IMR-90 (cell line): ENCODE measurements at regions not wholly inside any gene's neighbourhood (a gene's known extent, or its start where the extent isn't known, plus 50 kb on each side); places are given as distances from the start of the nearest gene placed in this dataset.

Source experiments
- ATAC-seq: fragments of 200-7000 bp; cut with Tn5 transposase; 2 replicates; pipeline ENCODE4 v1.9.1; 2020; ENCODE audit warnings: low read depth, mild to moderate bottlenecking, moderate library complexity
- BruUV-seq: library from RNA; stranded (reverse); fragments of 400-500 nt; replicated peaks from 2 replicates; lab custom pipeline; 2021; lab: Mats Ljungman, UMichigan
- CTCF ChIA-PET: fragments of 300-600 bp; formaldehyde crosslinking; extraction: SDS; loops from one replicate; lab custom pipeline; 2021; ENCODE audit warnings: antibody characterized with exemption; lab: Yijun Ruan, JAX
- POLR2A ChIA-PET: fragments of 300-600 bp; sonication (Branson Sonifier 250); formaldehyde crosslinking; loops from one replicate; lab custom pipeline; 2022; ENCODE audit warnings: antibody characterized with exemption; ENCODE audit not compliant: unreplicated experiment; lab: Charles Lee
- DNase-seq: peaks from one replicate; pipeline ENCODE4 v3.0.0; 2013
- H2AFZ ChIP-seq: replicated peaks from 2 replicates; pipeline ENCODE3; 2013; ENCODE audit warnings: low read length, mild to moderate bottlenecking; ENCODE audit not compliant: poor library complexity
- H2AK5ac ChIP-seq: 2 replicates; pipeline ENCODE4 v1.6.1; 2013; ENCODE audit warnings: low read depth, low read length, inconsistent platforms
- H2AK9ac ChIP-seq: replicated peaks from 2 replicates; pipeline ENCODE3; 2013; ENCODE audit warnings: mild to moderate bottlenecking, low read depth, low read length, moderate library complexity; ENCODE audit not compliant: poor library complexity
- H2BK120ac ChIP-seq: 2 replicates; pipeline ENCODE4 v1.6.1; 2013; ENCODE audit warnings: low read depth, low read length, inconsistent platforms
- H2BK15ac ChIP-seq: 3 replicates; pipeline ENCODE4 v1.6.1; 2013; ENCODE audit warnings: low read depth, low read length, inconsistent platforms
- H2BK20ac ChIP-seq: 2 replicates; pipeline ENCODE4 v1.6.1; 2013; ENCODE audit warnings: low read depth, mild to moderate bottlenecking, inconsistent platforms, low read length, moderate library complexity
- H2BK5ac ChIP-seq: 2 replicates; pipeline ENCODE4 v1.6.1; 2013; ENCODE audit warnings: mild to moderate bottlenecking, low read depth, low read length, inconsistent platforms; ENCODE audit not compliant: poor library complexity, severe bottlenecking
- H3K14ac ChIP-seq: replicated peaks from 2 replicates; pipeline ENCODE4 v1.6.1; 2013; ENCODE audit warnings: low read depth, low read length, inconsistent platforms
- H3K18ac ChIP-seq: 2 replicates; pipeline ENCODE4 v1.6.1; 2013; ENCODE audit warnings: low read depth, low read length, control low read depth
- H3K23ac ChIP-seq: 2 replicates; pipeline ENCODE4 v1.6.1; 2013; ENCODE audit warnings: low read depth, low read length, inconsistent platforms
- H3K27ac ChIP-seq: 2 replicates; pipeline ENCODE4 v1.5.1; 2013; ENCODE audit warnings: mild to moderate bottlenecking, control low read depth, low read length; ENCODE audit not compliant: insufficient read depth
- H3K27me3 ChIP-seq: 2 replicates; pipeline ENCODE4 v1.6.1; 2013; ENCODE audit warnings: low read length; ENCODE audit not compliant: control insufficient read depth, insufficient read depth
- H3K36me3 ChIP-seq: 2 replicates; pipeline ENCODE4 v1.6.1; 2013; ENCODE audit warnings: low read length, mixed read lengths; ENCODE audit not compliant: control insufficient read depth, insufficient read depth
- H3K4ac ChIP-seq: 2 replicates; pipeline ENCODE4 v1.6.1; 2013; ENCODE audit warnings: low read depth, low read length, inconsistent platforms
- H3K4me1 ChIP-seq: 2 replicates; pipeline ENCODE4 v1.6.1; 2013; ENCODE audit warnings: low read length, mixed read lengths; ENCODE audit not compliant: control insufficient read depth, insufficient read depth
- H3K4me2 ChIP-seq: 2 replicates; pipeline ENCODE4 v1.6.1; 2013; ENCODE audit warnings: low read depth, mild to moderate bottlenecking, control low read depth, low read length, moderate library complexity
- H3K4me3 ChIP-seq: 2 replicates; pipeline ENCODE4 v1.5.1; 2013; ENCODE audit warnings: low read depth, mild to moderate bottlenecking, control low read depth, low read length, moderate library complexity; ENCODE audit not compliant: insufficient read depth
- H3K56ac ChIP-seq: 2 replicates; pipeline ENCODE4 v1.6.1; 2013; ENCODE audit warnings: low read length, inconsistent platforms; ENCODE audit not compliant: insufficient read depth; ENCODE audit errors: extremely low read depth
- H3K79me1 ChIP-seq, 2 experiments: 2 replicates each; pipeline ENCODE4 v1.6.1; 2013; ENCODE audit warnings: low read length in 2 of 2, inconsistent platforms in 1 of 2, low read depth in 1 of 2
- H3K9ac ChIP-seq: 2 replicates; pipeline ENCODE4 v1.6.1; 2013; ENCODE audit warnings: low read depth, low read length, control low read depth
- H3K9me1 ChIP-seq: 2 replicates; pipeline ENCODE4 v1.6.1; 2013; ENCODE audit warnings: low read length, inconsistent platforms; ENCODE audit not compliant: insufficient read depth
- H3K9me3 ChIP-seq: 2 replicates; pipeline ENCODE4 v1.6.1; 2013; ENCODE audit warnings: low read length; ENCODE audit not compliant: control insufficient read depth, insufficient read depth
- H4K20me1 ChIP-seq: 2 replicates; pipeline ENCODE4 v1.6.1; 2013; ENCODE audit warnings: low read length, inconsistent platforms; ENCODE audit not compliant: insufficient read depth
- H4K5ac ChIP-seq: 2 replicates; pipeline ENCODE4 v1.6.1; 2013; ENCODE audit warnings: mild to moderate bottlenecking, low read depth, low read length, control low read depth
- H4K8ac ChIP-seq, 2 experiments: 2 replicates each; pipeline ENCODE4 v1.6.1; 2013; ENCODE audit warnings: low read depth in 2 of 2, low read length in 2 of 2, control low read depth in 1 of 2, inconsistent platforms in 1 of 2
- H4K91ac ChIP-seq: 2 replicates; pipeline ENCODE4 v1.6.1; 2013; ENCODE audit warnings: low read depth, low read length, inconsistent platforms; ENCODE audit not compliant: insufficient read depth
- BHLHE40 ChIP-seq: fragments of 150-350 bp; IDR thresholded peaks from 2 replicates; pipeline ENCODE4 v1.6.1; 2016; ENCODE audit warnings: mild to moderate bottlenecking, low read depth, low read length
- CEBPB ChIP-seq: IDR thresholded peaks from 2 replicates; pipeline ENCODE4 v1.6.1; 2012; ENCODE audit warnings: low read depth, low read length, improper control_type of control experiment
- ELK1 ChIP-seq: fragments of 150-350 bp; IDR thresholded peaks from 2 replicates; pipeline ENCODE4 v1.6.1; 2016; ENCODE audit warnings: low read depth, mild to moderate bottlenecking, low read length, moderate library complexity, borderline replicate concordance
- MAFK ChIP-seq: IDR thresholded peaks from 2 replicates; pipeline ENCODE4 v1.6.1; 2012; ENCODE audit warnings: low read depth, low read length, improper control_type of control experiment
- MXI1 ChIP-seq: IDR thresholded peaks from 2 replicates; pipeline ENCODE4 v1.6.1; 2012; ENCODE audit warnings: low read depth, mild to moderate bottlenecking, low read length, moderate library complexity, borderline replicate concordance
- NFE2L2 ChIP-seq: fragments of 150-350 bp; IDR thresholded peaks from 2 replicates; pipeline ENCODE4 v1.6.1; 2016; ENCODE audit warnings: low read depth, mild to moderate bottlenecking, low read length
- RAD21 ChIP-seq: IDR thresholded peaks from 2 replicates; pipeline ENCODE4 v1.6.1; 2012; ENCODE audit warnings: low read length, improper control_type of control experiment
- RCOR1 ChIP-seq: IDR thresholded peaks from 2 replicates; pipeline ENCODE4 v1.6.1; 2012; ENCODE audit warnings: mild to moderate bottlenecking, low read length, improper control_type of control experiment; ENCODE audit not compliant: insufficient replicate concordance
- RFX5 ChIP-seq: IDR thresholded peaks from 2 replicates; pipeline ENCODE4 v1.8.0; 2012; ENCODE audit warnings: low read depth, mild to moderate bottlenecking, low read length, moderate library complexity
- SMC3 ChIP-seq: fragments of 150-350 bp; IDR thresholded peaks from 2 replicates; pipeline ENCODE4 v1.6.1; 2016; ENCODE audit warnings: low read depth, mild to moderate bottlenecking, antibody characterized with exemption, low read length, moderate library complexity
- dilution Hi-C: fragments of 300-500 bp; cut with HindIII; formaldehyde crosslinking; loops from one replicate; pipeline ENCODE4 v1.14.3; 2018; ENCODE audit warnings: low sequenced_read_pairs; ENCODE audit not compliant: unreplicated experiment
- in situ Hi-C: fragments of 300-500 bp; cut with MboI; formaldehyde crosslinking; loops from 3 replicates; pipeline ENCODE4 v1.14.3; 2019; ENCODE audit warnings: low sequenced_read_pairs, inconsistent platforms, mixed read lengths
- intact Hi-C: fragments of 100-400 bp; cut with micrococcal nuclease; formaldehyde crosslinking; loops from 2 replicates; pipeline ENCODE4 v1.10.0; 2022

DNA sequence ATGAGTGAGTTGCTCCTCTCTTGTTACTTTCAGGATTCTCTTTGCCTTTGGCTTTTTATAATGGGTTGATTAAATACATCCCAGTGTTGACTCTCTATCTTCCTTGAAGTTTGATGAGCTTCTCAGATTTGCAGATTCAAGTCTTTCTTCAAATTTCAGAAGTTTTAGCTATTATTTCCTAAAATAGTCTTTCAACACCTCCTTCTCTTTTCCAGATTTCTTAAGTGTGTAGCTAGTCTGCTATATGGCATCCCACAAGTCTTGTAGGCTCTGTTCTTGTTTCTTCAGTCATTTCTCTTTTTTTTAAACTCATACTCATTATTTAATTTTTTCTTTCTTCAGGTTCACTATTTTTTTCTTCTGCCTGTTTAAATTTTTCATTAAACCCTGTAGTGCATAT lies 287.7 kb upstream of the CNTNAP5 start:
- Histone ChIP-seq H2BK5ac (no peak overlapping the region), H3K9me3 (0 out of 2 replicates have a peak, but pooled peaks cover 3% of the 10 kb centered on the region), H3K4me2 (no peak overlapping the region), H3K23ac (no peak overlapping the region), H4K5ac (no peak overlapping the region), H2AK5ac (no peak overlapping the region), H2AFZ (no peak overlapping the region), H2AK9ac (no peak overlapping the region), H2BK15ac (no peak overlapping the region), H4K20me1 (no peaks in the 10 kb centered on the region), H3K18ac (no peak overlapping the region), H3K4ac (no peak overlapping the region), H3K79me1 (no peaks in the 10 kb centered on the region), H4K8ac (no peak overlapping the region), H3K14ac (no peak overlapping the region), H3K9ac (no peak overlapping the region), H2BK20ac (no peak overlapping the region), H3K56ac (no peak overlapping the region), H3K27ac (no peak overlapping the region), H3K27me3 (no peaks in the 10 kb centered on the region), H3K4me1 (no peaks in the 10 kb centered on the region), H4K91ac (no peak overlapping the region), H3K9me1 (no peaks in the 10 kb centered on the region), H3K36me3 (no peaks in the 10 kb centered on the region), H3K4me3 (no peak overlapping the region), H2BK120ac (no peak overlapping the region)
- CTCF ChIA-PET = interaction anchor here (0.7 kb wide), 1 partner anchor 1124 kb away, joined by 4 read pairs; no protein-coding TSS in a partner anchor
- in situ Hi-C loops (no loop called here), dilution Hi-C loops (no loop called here), intact Hi-C loops (no loop called here)
- no peak for TF ChIP-seq MAFK
- no peak for TF ChIP-seq RCOR1
- TF ChIP-seq BHLHE40 = no peak
- TF ChIP-seq NFE2L2 = no peak
- no peak for TF ChIP-seq CEBPB
- no peak for TF ChIP-seq RAD21
- no peak for TF ChIP-seq ELK1
- TF ChIP-seq MXI1 = no peak
- no peak for TF ChIP-seq RFX5
- no peak for TF ChIP-seq SMC3
- POLR2A ChIA-PET = no interaction called here
- BruUV-seq = no TSS peak
- no peak for ATAC-seq
- no peak for DNase-seq
